Transverse colon (tissue), 4 donors: ENCODE measurements at regions not wholly inside any gene's neighbourhood (a gene's known extent, or its start where the extent isn't known, plus 50 kb on each side); places are given as distances from the start of the nearest gene placed in this dataset.
"Not testable (repeated sequence)": the region's sequence is repeated elsewhere in the genome, so short reads cannot be mapped to it uniquely, and the experiment has no call there.

Source experiments
- DNase-seq: peaks from one replicate; pipeline ENCODE4 v3.0.0-alpha.2; 2019
- H3K27ac ChIP-seq, 4 donors: fragments of 200-600 bp; sonication (generic); 2 replicates each; pipeline ENCODE4 v1.5.1; 2016 to 2018; ENCODE audit warnings: inconsistent platforms in 4 of 4
- H3K27me3 ChIP-seq: fragments of 200-600 bp; sonication (generic); 2 replicates; pipeline ENCODE4 v1.5.1; 2017; ENCODE audit warnings: inconsistent platforms
- H3K36me3 ChIP-seq, 4 donors: fragments of 200-600 bp; sonication (generic); 2 replicates each; pipeline ENCODE4 v1.5.1; 2017 to 2019; ENCODE audit warnings: inconsistent platforms in 4 of 4
- H3K4me1 ChIP-seq, 4 donors: fragments of 200-600 bp; sonication (generic); 2 replicates each; pipeline ENCODE4 v1.5.1; 2017 to 2020; ENCODE audit warnings: inconsistent platforms in 4 of 4
- H3K4me3 ChIP-seq, 4 donors: fragments of 200-600 bp; sonication (generic); 1 replicate in 1 of 4; 2 replicates in 3 of 4; pipeline versions ENCODE4 v1.5.1 to v1.6.1; 2017 to 2019; ENCODE audit warnings: inconsistent platforms in 4 of 4
- H3K9me3 ChIP-seq, 2 donors: fragments of 200-600 bp; sonication (generic); 2 replicates each; pipeline ENCODE4 v1.5.1; 2017 to 2019; ENCODE audit warnings: inconsistent platforms in 2 of 2
- CTCF ChIP-seq, 5 experiments: fragments of 200-600 bp in 3 of 5; fragments of 450-650 bp in 2 of 5; sonication (generic) in 3 of 5; IDR thresholded peaks; 1 replicate in 2 of 5; 2 replicates in 3 of 5; pipeline ENCODE4 v1.5.1; 2016 to 2017; ENCODE audit warnings: antibody characterized with exemption in 5 of 5, inconsistent platforms in 3 of 5, mild to moderate bottlenecking in 2 of 5, moderate library complexity in 1 of 5
- EP300 ChIP-seq: sonication (generic); formaldehyde crosslinking; IDR thresholded peaks from one replicate; pipeline ENCODE4 v1.6.1; 2017; ENCODE audit warnings: antibody characterized with exemption, low read depth
- POLR2A ChIP-seq: fragments of 450-650 bp; IDR thresholded peaks from one replicate; pipeline ENCODE4 v1.6.1; 2016; ENCODE audit warnings: antibody characterized with exemption, mild to moderate bottlenecking, moderate library complexity
- POLR2AphosphoS5 ChIP-seq, 3 donors: sonication (generic); formaldehyde crosslinking; IDR thresholded peaks; one replicate each; pipeline ENCODE4 v1.6.1; 2016; ENCODE audit warnings: antibody characterized with exemption in 3 of 3
- WGBS, 2 donors: methylation state at CpG; one replicate each; pipeline ENCODE4 v1.1.5; 2018; ENCODE audit warnings: low coverage in 1 of 2; 5-methylcytosine and 5-hydroxymethylcytosine counted together
- in situ Hi-C, 4 donors: fragments of 200-750 bp; cut with MboI; loops; one replicate each; pipeline versions ENCODE4 v1.15.0 to v1.15.1; 2017; ENCODE audit warnings: low sequenced_read_pairs in 3 of 4, low pct_ligation_motif_present in 1 of 4, low pct_unique_long_range_greater_than_20kb in 1 of 4
- intact Hi-C: fragments of 100-400 bp; cut with DNase I; formaldehyde crosslinking; loops from one replicate; pipeline ENCODE4 v1.15.1; 2023; ENCODE audit warnings: low total_unique reads

- TF ChIP-seq POLR2AphosphoS5 (IDR thresholded peaks at IDR 0.05) (no peak), POLR2A (no peak), EP300 (no peak), CTCF (IDR thresholded peaks at IDR 0.05) (no peak)
- no peak overlapping the region for H3K4me3 ChIP-seq
- 70% methylated on average over 1 of the region's 1 CpG; no CpG with 5 or more reads in 1 of the 2 donors for WGBS, 2 donors
- H3K27ac ChIP-seq, result no peak overlapping the region
- H3K4me1 ChIP-seq, result no peaks in the 10 kb centered on the region
- no peaks in the 10 kb centered on the region for H3K36me3 ChIP-seq
- no peaks in the 10 kb centered on the region for H3K27me3 ChIP-seq
- in situ Hi-C loops (no loop called here), intact Hi-C loops (no loop called here)
- no peaks in the 10 kb centered on the region for H3K9me3 ChIP-seq
- DNase-seq, result no peak
Measured at GRCh38 chr2:175430236-175430635, 248.7 kb upstream of the ATP5MC3 start.

DNA sequence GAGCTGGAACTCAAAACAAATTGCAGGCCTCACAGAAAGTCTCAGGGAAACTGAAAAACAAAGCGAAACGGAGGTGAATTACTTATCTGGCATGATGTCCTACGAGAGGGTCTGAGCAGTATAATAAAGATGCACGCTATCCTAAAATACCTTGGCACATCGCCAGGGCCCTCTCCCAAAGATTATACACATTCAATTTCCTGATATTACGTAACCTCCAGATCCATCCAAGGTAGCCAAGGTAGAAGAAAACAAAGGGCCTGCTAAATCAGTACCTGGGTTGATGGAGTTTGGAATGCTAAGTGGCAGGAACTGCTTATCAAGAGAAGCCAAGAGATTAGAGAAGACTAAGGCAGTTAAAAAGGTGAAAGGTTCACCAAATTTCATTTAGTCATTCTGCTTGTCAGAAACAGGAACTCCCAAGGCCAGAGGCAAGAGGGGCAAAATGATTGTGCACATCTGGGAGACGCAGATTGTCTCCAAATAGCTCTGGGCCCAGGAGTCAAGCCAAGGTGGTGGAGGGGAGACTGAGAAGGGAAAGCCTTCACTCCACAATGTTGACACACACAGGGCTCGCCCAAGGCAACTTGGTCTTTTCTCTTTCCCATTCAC is 236.8 kb upstream of the ATP5MC3 start:
- no peaks in the 10 kb centered on the region for H3K36me3 ChIP-seq
- 74 to 83% methylated on average over 3 to 8 of the region's 8 CpGs for WGBS, 2 donors
- TF ChIP-seq EP300, result no peak
- no peak for TF ChIP-seq POLR2A
- TF ChIP-seq CTCF (IDR thresholded peaks at IDR 0.05), result no peak
- TF ChIP-seq POLR2AphosphoS5 (IDR thresholded peaks at IDR 0.05), result no peak
- intact Hi-C loops (no loop called here), in situ Hi-C loops (no loop called here)
- no peak for DNase-seq
- H3K4me1 ChIP-seq, result no peaks in the 10 kb centered on the region
- H3K9me3 ChIP-seq, result no peaks in the 10 kb centered on the region
- no peak overlapping the region for H3K27ac ChIP-seq
- H3K4me3 ChIP-seq, result no peak overlapping the region
- no peaks in the 10 kb centered on the region for H3K27me3 ChIP-seq

- Histone ChIP-seq H3K9me3 (no peaks in the 10 kb centered on the region), H3K4me1 (no peaks in the 10 kb centered on the region), H3K4me3 (no peak overlapping the region), H3K36me3 (no peaks in the 10 kb centered on the region), H3K27me3 (no peaks in the 10 kb centered on the region), H3K27ac (no peak overlapping the region)
- intact Hi-C loops (no loop called here), in situ Hi-C loops (no loop called here)
- TF ChIP-seq POLR2A (no peak), CTCF (IDR thresholded peaks at IDR 0.05) (peak; percentile 38 to 46 (median 38))
- peak; percentile 53 for DNase-seq
- WGBS, 2 donors, result 39 to 41% methylated on average over 3 of the region's 3 CpGs
Measured at GRCh38 chr2:175414882-175415487, 233.5 kb upstream of the ATP5MC3 start.

GRCh38 chr2:175414191-175414881 is 232.8 kb upstream of the ATP5MC3 start:
- H3K4me3 ChIP-seq, result no peak overlapping the region
- H3K36me3 ChIP-seq, result no peaks in the 10 kb centered on the region
- 50 to 75% methylated on average over 3 to 5 of the region's 5 CpGs for WGBS, 2 donors
- H3K4me1 ChIP-seq, result no peaks in the 10 kb centered on the region
- no peaks in the 10 kb centered on the region for H3K27me3 ChIP-seq
- H3K27ac ChIP-seq, result no peak overlapping the region
- H3K9me3 ChIP-seq, result no peaks in the 10 kb centered on the region
- in situ Hi-C loops (no loop called here), intact Hi-C loops (no loop called here)
- no peak for DNase-seq
- TF ChIP-seq POLR2AphosphoS5 (IDR thresholded peaks at IDR 0.05) (no peak), POLR2A (no peak), CTCF (IDR thresholded peaks at IDR 0.05) (no peak), EP300 (no peak)

DNA sequence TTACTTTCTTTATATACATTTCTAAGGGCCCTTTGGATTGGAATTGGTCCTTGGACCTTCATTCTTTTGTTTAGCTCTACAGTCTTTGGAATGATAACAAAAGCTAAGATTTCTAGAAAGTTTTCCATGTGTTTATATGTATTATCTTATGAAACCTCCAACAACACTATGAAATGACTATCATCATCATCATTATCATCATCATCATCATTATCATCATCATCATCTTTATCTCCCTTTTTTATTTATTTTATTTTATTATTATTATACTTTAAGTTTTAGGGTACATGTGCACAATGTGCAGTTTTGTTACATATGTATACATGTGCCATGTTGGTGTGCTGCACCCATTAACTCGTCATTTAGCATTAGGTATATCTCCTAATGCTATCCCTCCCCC is 229.4 kb upstream of the ATP5MC3 start:
- in situ Hi-C loops, H3K9me3 ChIP-seq, H3K36me3 ChIP-seq, H3K4me1 ChIP-seq, DNase-seq, intact Hi-C loops, H3K27me3 ChIP-seq, H3K4me3 ChIP-seq, H3K27ac ChIP-seq: not testable (repeated sequence)
- WGBS, 2 donors, result 71 to 80% methylated on average over 1 of the region's 1 CpG
